Naive B cell (primary cell): ENCODE measurements at regions not wholly inside any gene's neighbourhood (a gene's known extent, or its start where the extent isn't known, plus 50 kb on each side); places are given as distances from the start of the nearest gene placed in this dataset.
A peak's percentile ranks its signal among the peaks of the same experiment; 100 is the strongest.
"Not testable (repeated sequence)": the region's sequence is repeated elsewhere in the genome, so short reads cannot be mapped to it uniquely, and the experiment has no call there.

ENCODE experiments used
- ATAC-seq, 2 donors: fragments of 150-1000 bp; cut with Tn5 transposase; 2 replicates each; pipeline ENCODE4 v1.10.0; 2021; ENCODE audit warnings: low read depth in 2 of 2, mild to moderate bottlenecking in 2 of 2, moderate library complexity in 2 of 2
- DNase-seq: peaks from one replicate; pipeline ENCODE4 v3.0.0; 2022
- H3K27ac Mint-ChIP-seq, 6 donors: one replicate each; pipeline ENCODE4 v1.8.0; 2020 to 2022; ENCODE audit warnings: mild to moderate bottlenecking in 6 of 6, mixed read lengths in 6 of 6, moderate library complexity in 5 of 6, inconsistent platforms in 2 of 6
- H3K27me3 Mint-ChIP-seq, 3 donors: one replicate each; pipeline ENCODE4 v1.8.0; 2021 to 2022; ENCODE audit warnings: mixed read lengths in 3 of 3, mild to moderate bottlenecking in 1 of 3
- H3K36me3 Mint-ChIP-seq, 2 donors: one replicate each; pipeline ENCODE4 v1.8.0; 2020 to 2022; ENCODE audit warnings: mixed read lengths in 2 of 2, inconsistent platforms in 1 of 2, mild to moderate bottlenecking in 1 of 2
- H3K4me1 Mint-ChIP-seq, 3 donors: one replicate each; pipeline ENCODE4 v1.8.0; 2020 to 2022; ENCODE audit warnings: mixed read lengths in 3 of 3, inconsistent platforms in 1 of 3, mild to moderate bottlenecking in 1 of 3, moderate library complexity in 1 of 3
- H3K4me3 Mint-ChIP-seq, 8 donors: one replicate each; pipeline ENCODE4 v1.8.0; 2020 to 2022; ENCODE audit warnings: mild to moderate bottlenecking in 8 of 8, mixed read lengths in 8 of 8, moderate library complexity in 8 of 8, inconsistent platforms in 2 of 8
- H3K9me3 Mint-ChIP-seq, 7 donors: one replicate each; pipeline ENCODE4 v1.8.0; 2020 to 2022; ENCODE audit warnings: mixed read lengths in 7 of 7, mild to moderate bottlenecking in 5 of 7, inconsistent platforms in 2 of 7, moderate library complexity in 1 of 7

- no peaks in the 10 kb centered on the region for H3K4me1 Mint-ChIP-seq
- H3K27ac Mint-ChIP-seq = peak overlapping the region in 1 of 6 donors; percentile 49
- H3K36me3 Mint-ChIP-seq = peaks cover 9 to 11% of the 10 kb centered on the region in 2 donors
- peaks cover 5 to 14% (median 11%) of the 10 kb centered on the region in 3 donors for H3K27me3 Mint-ChIP-seq
- H3K4me3 Mint-ChIP-seq = no peak overlapping the region
- DNase-seq = no peak
- no peak for ATAC-seq
- H3K9me3 Mint-ChIP-seq = peaks cover 7 to 20% (median 11%) of the 10 kb centered on the region in 7 donors
Observed at GRCh38 chr7:156389116-156389692, 251.4 kb upstream of the RNF32 start.

GRCh38 chr7:156386097-156386496, 254.5 kb upstream of the RNF32 start:
- DNase-seq = no peak
- H3K4me3 Mint-ChIP-seq = no peak overlapping the region
- H3K27ac Mint-ChIP-seq = no peak overlapping the region
- peaks cover 0 to 8% (median 6%) of the 10 kb centered on the region in 7 donors for H3K9me3 Mint-ChIP-seq
- no peak for ATAC-seq
- peaks cover 5 to 17% (median 14%) of the 10 kb centered on the region in 3 donors for H3K27me3 Mint-ChIP-seq
- H3K4me1 Mint-ChIP-seq = no peaks in the 10 kb centered on the region
- H3K36me3 Mint-ChIP-seq = no peaks in the 10 kb centered on the region

GRCh38 chr7:156384706-156385105, 255.9 kb upstream of the RNF32 start:
- Mint-ChIP-seq H3K36me3 (no peaks in the 10 kb centered on the region), H3K27ac (no peak overlapping the region), H3K27me3 (peaks cover under 1 to 8% (median 5%) of the 10 kb centered on the region in 3 donors), H3K4me3 (no peak overlapping the region), H3K4me1 (no peaks in the 10 kb centered on the region), H3K9me3 (no peaks in the 10 kb centered on the region)
- ATAC-seq (no peak), DNase-seq (no peak)

- no peak overlapping the region for H3K4me3 Mint-ChIP-seq
Observed at GRCh38 chr7:156383526-156383925, 257.0 kb upstream of the RNF32 start.

GRCh38 chr7:156380261-156380660, 260.3 kb upstream of the RNF32 start:
- peaks cover 5 to 19% (median 13%) of the 10 kb centered on the region in 3 donors for H3K27me3 Mint-ChIP-seq
- peaks cover 0 to 5% (median 0%) of the 10 kb centered on the region in 7 donors for H3K9me3 Mint-ChIP-seq
- H3K4me1 Mint-ChIP-seq = no peaks in the 10 kb centered on the region
- ATAC-seq (no peak), DNase-seq (no peak)
- no peak overlapping the region for H3K27ac Mint-ChIP-seq
- no peaks in the 10 kb centered on the region for H3K36me3 Mint-ChIP-seq
- H3K4me3 Mint-ChIP-seq = no peak overlapping the region

More at GRCh38 chr7:156383526-156383925, 257.0 kb upstream of the RNF32 start:
- Mint-ChIP-seq H3K36me3 (no peaks in the 10 kb centered on the region), H3K27me3 (peaks cover under 1 to 6% (median 5%) of the 10 kb centered on the region in 3 donors), H3K9me3 (no peaks in the 10 kb centered on the region), H3K4me1 (no peaks in the 10 kb centered on the region), H3K27ac (no peak overlapping the region)
- DNase-seq (no peak), ATAC-seq (no peak)

- no peak overlapping the region for H3K27ac Mint-ChIP-seq
- ATAC-seq (no peak), DNase-seq (no peak)
- peaks cover 0 to 8% (median 0%) of the 10 kb centered on the region in 7 donors for H3K9me3 Mint-ChIP-seq
- peaks cover 5 to 19% (median 13%) of the 10 kb centered on the region in 3 donors for H3K27me3 Mint-ChIP-seq
- H3K4me3 Mint-ChIP-seq = no peak overlapping the region
- no peaks in the 10 kb centered on the region for H3K4me1 Mint-ChIP-seq
- no peaks in the 10 kb centered on the region for H3K36me3 Mint-ChIP-seq
Observed at GRCh38 chr7:156379324-156380070, 261.1 kb upstream of the RNF32 start.

GRCh38 chr7:156378806-156379205, 261.8 kb upstream of the RNF32 start:
- Mint-ChIP-seq H3K9me3 (peaks cover 0 to 8% (median 0%) of the 10 kb centered on the region in 7 donors), H3K4me3 (no peak overlapping the region), H3K27me3 (peaks cover 5 to 19% (median 13%) of the 10 kb centered on the region in 3 donors), H3K27ac (no peak overlapping the region), H3K4me1 (no peaks in the 10 kb centered on the region), H3K36me3 (no peaks in the 10 kb centered on the region)
- ATAC-seq (no peak), DNase-seq (no peak)

- H3K4me1 Mint-ChIP-seq = no peaks in the 10 kb centered on the region
- ATAC-seq (no peak), DNase-seq (no peak)
- H3K4me3 Mint-ChIP-seq = no peak overlapping the region
- peaks cover 0 to 12% of the 10 kb centered on the region in 2 donors for H3K36me3 Mint-ChIP-seq
- no peak overlapping the region for H3K27ac Mint-ChIP-seq
- H3K9me3 Mint-ChIP-seq = peaks cover 2 to 14% (median 7%) of the 10 kb centered on the region in 7 donors
- peaks cover 5 to 14% (median 13%) of the 10 kb centered on the region in 3 donors for H3K27me3 Mint-ChIP-seq
Observed at GRCh38 chr7:156376317-156376716, 264.3 kb upstream of the RNF32 start.

GRCh38 chr7:156374335-156374734, 266.2 kb upstream of the RNF32 start:
- DNase-seq = no peak
- H3K9me3 Mint-ChIP-seq = peaks cover 2 to 30% (median 12%) of the 10 kb centered on the region in 7 donors
- no peak for ATAC-seq
- H3K4me1 Mint-ChIP-seq = no peaks in the 10 kb centered on the region
- no peak overlapping the region for H3K4me3 Mint-ChIP-seq
- no peak overlapping the region for H3K27ac Mint-ChIP-seq
- peaks cover 5 to 14% (median 7%) of the 10 kb centered on the region in 3 donors for H3K27me3 Mint-ChIP-seq
- H3K36me3 Mint-ChIP-seq = peaks cover 0 to 17% of the 10 kb centered on the region in 2 donors

- peaks cover 0 to 26% of the 10 kb centered on the region in 2 donors for H3K36me3 Mint-ChIP-seq
- H3K4me3 Mint-ChIP-seq, ATAC-seq, DNase-seq, H3K27me3 Mint-ChIP-seq, H3K27ac Mint-ChIP-seq, H3K4me1 Mint-ChIP-seq: not testable (repeated sequence)
- peaks cover 5 to 40% (median 15%) of the 10 kb centered on the region in 7 donors for H3K9me3 Mint-ChIP-seq
Observed at GRCh38 chr7:156369929-156370328, 270.6 kb upstream of the RNF32 start.

- Mint-ChIP-seq H3K27me3 (no peaks in the 10 kb centered on the region), H3K4me3 (no peak overlapping the region), H3K36me3 (peaks cover 0 to 26% of the 10 kb centered on the region in 2 donors), H3K9me3 (peaks cover 9 to 40% (median 15%) of the 10 kb centered on the region in 7 donors), H3K27ac (no peak overlapping the region), H3K4me1 (no peaks in the 10 kb centered on the region)
- no peak for DNase-seq
- ATAC-seq = no peak
Observed at GRCh38 chr7:156368053-156368843, 272.3 kb upstream of the RNF32 start.

- ATAC-seq (no peak), DNase-seq (no peak)
- no peak overlapping the region for H3K27ac Mint-ChIP-seq
- peaks cover 0 to 3% (median 0%) of the 10 kb centered on the region in 3 donors for H3K27me3 Mint-ChIP-seq
- no peak overlapping the region for H3K4me3 Mint-ChIP-seq
- H3K4me1 Mint-ChIP-seq = peaks cover 0 to 1% (median 0%) of the 10 kb centered on the region in 3 donors
- peaks cover 0 to 5% of the 10 kb centered on the region in 2 donors for H3K36me3 Mint-ChIP-seq
- peaks cover 0 to 6% (median 3%) of the 10 kb centered on the region in 7 donors for H3K9me3 Mint-ChIP-seq
Observed at GRCh38 chr7:156363751-156364150, 276.8 kb upstream of the RNF32 start.

GRCh38 chr7:156360835-156361234, 279.7 kb upstream of the RNF32 start:
- Mint-ChIP-seq H3K4me3 (no peak overlapping the region), H3K27ac (no peak overlapping the region)
- no peak for ATAC-seq

More at GRCh38 chr7:156360835-156361234, 279.7 kb upstream of the RNF32 start:
- no peak for DNase-seq
- Mint-ChIP-seq H3K9me3 (peaks cover 0 to 7% (median 0%) of the 10 kb centered on the region in 7 donors), H3K4me1 (peaks cover 0 to 1% (median 0%) of the 10 kb centered on the region in 3 donors), H3K27me3 (peaks cover 0 to 3% (median 0%) of the 10 kb centered on the region in 3 donors), H3K36me3 (no peaks in the 10 kb centered on the region)
